ENCODE measurements at regions not wholly inside any gene's neighbourhood (a gene's known extent, or its start where the extent isn't known, plus 50 kb on each side); places are given as distances from the start of the nearest gene placed in this dataset.

DNA sequence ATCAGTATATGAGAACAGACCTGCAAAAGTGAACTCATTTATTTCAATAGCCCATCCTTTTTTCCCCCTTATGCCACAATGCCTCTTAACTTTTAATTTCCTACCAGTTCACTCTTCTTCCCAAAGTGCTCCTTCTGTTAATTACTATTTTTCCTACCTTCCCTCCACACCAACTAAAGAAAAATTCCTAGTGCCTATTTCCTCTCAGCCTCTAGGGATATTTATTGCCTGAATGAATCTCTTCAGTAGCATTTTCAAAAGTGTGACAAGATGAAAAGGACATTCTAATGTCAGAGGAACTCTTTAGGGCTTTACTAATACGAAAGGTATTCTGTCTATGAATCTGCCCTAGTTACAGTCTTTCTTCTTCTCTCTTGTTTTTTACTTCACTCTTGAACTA lies 181.1 kb upstream of the SPRY1 start:
- Histone ChIP-seq H3K9me3 (ENCODE audit: low read depth, low read length, poor library complexity, severe bottlenecking) (no peaks in the 10 kb centered on the region), H3K36me3 (ENCODE audit: insufficient read depth, low read length, poor library complexity, severe bottlenecking) (no peaks in the 10 kb centered on the region), H3K27me3 (replicated peaks; ENCODE audit: insufficient read depth, low read depth, low read length, poor library complexity) (no peaks in the 10 kb centered on the region), H3K4me3 (ENCODE audit: low read depth, low read length, poor library complexity, severe bottlenecking) (no peak overlapping the region), H3K4me1 (ENCODE audit: insufficient read depth, low read length, poor library complexity, severe bottlenecking) (peaks cover 16% of the 10 kb centered on the region), H3K27ac (ENCODE audit: low read depth, low read length, poor library complexity, severe bottlenecking) (no peak overlapping the region)
- CTCF ChIA-PET: no interaction called here
- POLR2A ChIA-PET (ENCODE audit: low non-redundant PET): no interaction called here
- intact Hi-C loops (cut with micrococcal nuclease; ENCODE audit: unreplicated experiment): no loop called here
- no peak for DNase-seq (ENCODE audit: low spot score)
- no peak for TF ChIP-seq EZH2 (IDR thresholded peaks at IDR 0.05; ENCODE audit: borderline replicate concordance, low read depth, low read length, poor library complexity, severe bottlenecking)
- TF ChIP-seq CTCF (conservative IDR thresholded peaks at IDR 0.05; ENCODE audit: low read depth, low read length): no peak
- BruUV-seq (replicated peaks): no TSS peak

DNA sequence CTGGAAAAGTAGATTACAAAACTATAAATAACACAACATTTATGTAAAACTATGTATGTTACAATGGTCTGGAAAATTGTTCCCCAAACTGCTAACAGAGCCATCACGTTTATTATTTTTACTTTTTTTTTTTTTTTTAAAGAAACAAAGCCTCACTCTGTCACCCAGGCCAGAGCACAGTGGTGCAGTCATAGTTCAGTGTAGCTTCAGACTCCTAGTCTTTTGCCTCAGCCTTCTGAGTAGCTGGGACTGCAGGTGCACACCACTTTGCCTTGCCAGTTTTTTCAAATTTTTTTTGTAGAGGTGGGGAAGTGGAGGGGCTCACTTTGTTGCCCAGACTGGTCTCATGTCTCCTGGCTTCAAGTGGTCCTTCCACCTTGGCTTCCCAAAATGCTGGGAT lies 180.1 kb upstream of the SPRY1 start:
- TF ChIP-seq EZH2 (IDR thresholded peaks at IDR 0.05; ENCODE audit: borderline replicate concordance, low read depth, low read length, poor library complexity, severe bottlenecking) (no peak), CTCF (conservative IDR thresholded peaks at IDR 0.05; ENCODE audit: low read depth, low read length) (no peak)
- CTCF ChIA-PET: no interaction called here
- no peaks in the 10 kb centered on the region for H3K27me3 ChIP-seq (replicated peaks; ENCODE audit: insufficient read depth, low read depth, low read length, poor library complexity)
- BruUV-seq (replicated peaks): no TSS peak
- H3K4me1 ChIP-seq (ENCODE audit: insufficient read depth, low read length, poor library complexity, severe bottlenecking): peaks cover 16% of the 10 kb centered on the region
- intact Hi-C loops (cut with micrococcal nuclease; ENCODE audit: unreplicated experiment): no loop called here
- no peak for DNase-seq (ENCODE audit: low spot score)
- H3K36me3 ChIP-seq (ENCODE audit: insufficient read depth, low read length, poor library complexity, severe bottlenecking): no peaks in the 10 kb centered on the region
- no peak overlapping the region for H3K27ac ChIP-seq (ENCODE audit: low read depth, low read length, poor library complexity, severe bottlenecking)
- H3K9me3 ChIP-seq (ENCODE audit: low read depth, low read length, poor library complexity, severe bottlenecking): no peaks in the 10 kb centered on the region
- POLR2A ChIA-PET (ENCODE audit: low non-redundant PET): no interaction called here
- H3K4me3 ChIP-seq (ENCODE audit: low read depth, low read length, poor library complexity, severe bottlenecking): no peak overlapping the region

GRCh38 chr4:123216946-123217345 lies 179.6 kb upstream of the SPRY1 start:
- ChIA-PET CTCF (no interaction called here), POLR2A (ENCODE audit: low non-redundant PET) (no interaction called here)
- Histone ChIP-seq H3K4me1 (ENCODE audit: insufficient read depth, low read length, poor library complexity, severe bottlenecking) (peaks cover 16% of the 10 kb centered on the region), H3K27me3 (replicated peaks; ENCODE audit: insufficient read depth, low read depth, low read length, poor library complexity) (no peaks in the 10 kb centered on the region), H3K9me3 (ENCODE audit: low read depth, low read length, poor library complexity, severe bottlenecking) (no peaks in the 10 kb centered on the region), H3K27ac (ENCODE audit: low read depth, low read length, poor library complexity, severe bottlenecking) (peak overlapping the region; percentile 49), H3K4me3 (ENCODE audit: low read depth, low read length, poor library complexity, severe bottlenecking) (no peak overlapping the region), H3K36me3 (ENCODE audit: insufficient read depth, low read length, poor library complexity, severe bottlenecking) (no peaks in the 10 kb centered on the region)
- DNase-seq (ENCODE audit: low spot score): peak; percentile 10
- no TSS peak for BruUV-seq (replicated peaks)
- TF ChIP-seq EZH2 (IDR thresholded peaks at IDR 0.05; ENCODE audit: borderline replicate concordance, low read depth, low read length, poor library complexity, severe bottlenecking) (no peak), CTCF (conservative IDR thresholded peaks at IDR 0.05; ENCODE audit: low read depth, low read length) (no peak)
- intact Hi-C loops (cut with micrococcal nuclease; ENCODE audit: unreplicated experiment): no loop called here

Measured in A673 (cell line).